ENCODE measurements at regions not wholly inside any gene's neighbourhood (a gene's known extent, or its start where the extent isn't known, plus 50 kb on each side); places are given as distances from the start of the nearest gene placed in this dataset.

DNA sequence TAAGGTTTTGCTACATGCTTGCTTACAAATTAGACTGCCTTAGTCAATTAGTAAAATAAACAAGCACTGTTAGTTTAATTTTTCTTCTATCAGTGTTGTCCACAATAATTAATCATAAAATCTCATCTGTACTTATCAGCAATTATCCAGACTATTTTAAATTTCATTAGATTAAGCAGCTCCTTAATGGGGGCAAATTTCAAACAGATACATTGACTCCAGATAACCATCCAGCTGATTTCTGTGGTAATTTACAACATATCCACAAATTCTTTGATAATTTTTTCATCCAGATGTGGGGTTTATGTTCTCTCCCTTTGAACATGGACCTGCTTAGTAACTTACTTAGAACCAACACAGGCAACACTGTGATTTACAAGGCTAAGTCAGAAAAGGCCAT is 170.4 kb upstream of the CWC22 start:
- Mint-ChIP-seq H3K27ac (ENCODE audit: low read depth, unreplicated experiment) (no peak overlapping the region), H3K4me1 (ENCODE audit: insufficient read depth, unreplicated experiment) (no peaks in the 10 kb centered on the region), H3K9me3 (ENCODE audit: unreplicated experiment) (no peaks in the 10 kb centered on the region), H3K27me3 (ENCODE audit: insufficient read depth, unreplicated experiment) (no peaks in the 10 kb centered on the region), H3K4me3 (ENCODE audit: unreplicated experiment) (no peak overlapping the region), H3K36me3 (ENCODE audit: insufficient read depth, unreplicated experiment) (no peaks in the 10 kb centered on the region)
- POLR2A ChIA-PET = no interaction called here
- CTCF ChIA-PET = no interaction called here
- no peak for DNase-seq (ENCODE audit: unreplicated experiment)
- intact Hi-C loops (cut with micrococcal nuclease) = no loop called here
- TF ChIP-seq, protein P1, sequence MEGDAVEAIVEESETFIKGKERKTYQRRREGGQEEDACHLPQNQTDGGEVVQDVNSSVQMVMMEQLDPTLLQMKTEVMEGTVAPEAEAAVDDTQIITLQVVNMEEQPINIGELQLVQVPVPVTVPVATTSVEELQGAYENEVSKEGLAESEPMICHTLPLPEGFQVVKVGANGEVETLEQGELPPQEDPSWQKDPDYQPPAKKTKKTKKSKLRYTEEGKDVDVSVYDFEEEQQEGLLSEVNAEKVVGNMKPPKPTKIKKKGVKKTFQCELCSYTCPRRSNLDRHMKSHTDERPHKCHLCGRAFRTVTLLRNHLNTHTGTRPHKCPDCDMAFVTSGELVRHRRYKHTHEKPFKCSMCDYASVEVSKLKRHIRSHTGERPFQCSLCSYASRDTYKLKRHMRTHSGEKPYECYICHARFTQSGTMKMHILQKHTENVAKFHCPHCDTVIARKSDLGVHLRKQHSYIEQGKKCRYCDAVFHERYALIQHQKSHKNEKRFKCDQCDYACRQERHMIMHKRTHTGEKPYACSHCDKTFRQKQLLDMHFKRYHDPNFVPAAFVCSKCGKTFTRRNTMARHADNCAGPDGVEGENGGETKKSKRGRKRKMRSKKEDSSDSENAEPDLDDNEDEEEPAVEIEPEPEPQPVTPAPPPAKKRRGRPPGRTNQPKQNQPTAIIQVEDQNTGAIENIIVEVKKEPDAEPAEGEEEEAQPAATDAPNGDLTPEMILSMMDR (IDR thresholded peaks at IDR 0.05; ENCODE audit: unreplicated experiment) = no peak
- BruUV-seq (replicated peaks) = no TSS peak

DNA sequence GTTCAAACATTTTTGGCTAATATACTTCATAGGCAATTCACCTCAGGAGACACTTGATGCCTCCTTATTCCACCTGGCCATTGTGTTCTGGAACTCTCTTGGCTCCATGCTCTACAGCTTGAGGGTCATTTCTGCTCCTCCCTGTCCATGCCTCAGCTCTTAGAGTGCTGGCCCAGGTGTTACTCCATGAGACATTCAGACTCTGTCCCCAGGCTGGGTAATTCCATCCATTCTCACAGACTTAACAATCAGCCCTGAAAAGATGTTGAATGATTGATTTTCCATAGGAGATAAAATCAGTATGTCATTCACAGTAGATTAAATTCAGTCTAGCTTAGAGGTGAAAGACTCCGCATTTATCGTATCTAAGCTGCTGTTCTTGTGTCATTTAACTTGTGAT is 168.6 kb upstream of the CWC22 start:
- TF ChIP-seq, protein P1 (IDR thresholded peaks at IDR 0.05; ENCODE audit: unreplicated experiment) = no peak
- no peaks in the 10 kb centered on the region for H3K4me1 Mint-ChIP-seq (ENCODE audit: insufficient read depth, unreplicated experiment)
- ChIA-PET CTCF (interaction anchor here (0.9 kb wide), 1 partner anchor 66 kb away, joined by 3 read pairs; no protein-coding TSS in a partner anchor), POLR2A (no interaction called here)
- BruUV-seq (replicated peaks) = no TSS peak
- no peak overlapping the region for H3K4me3 Mint-ChIP-seq (ENCODE audit: unreplicated experiment)
- no peaks in the 10 kb centered on the region for H3K9me3 Mint-ChIP-seq (ENCODE audit: unreplicated experiment)
- intact Hi-C loops (cut with micrococcal nuclease) = no loop called here
- H3K27ac Mint-ChIP-seq (ENCODE audit: low read depth, unreplicated experiment) = no peak overlapping the region
- no peak for DNase-seq (ENCODE audit: unreplicated experiment)
- no peaks in the 10 kb centered on the region for H3K27me3 Mint-ChIP-seq (ENCODE audit: insufficient read depth, unreplicated experiment)
- H3K36me3 Mint-ChIP-seq (ENCODE audit: insufficient read depth, unreplicated experiment) = no peaks in the 10 kb centered on the region

DNA sequence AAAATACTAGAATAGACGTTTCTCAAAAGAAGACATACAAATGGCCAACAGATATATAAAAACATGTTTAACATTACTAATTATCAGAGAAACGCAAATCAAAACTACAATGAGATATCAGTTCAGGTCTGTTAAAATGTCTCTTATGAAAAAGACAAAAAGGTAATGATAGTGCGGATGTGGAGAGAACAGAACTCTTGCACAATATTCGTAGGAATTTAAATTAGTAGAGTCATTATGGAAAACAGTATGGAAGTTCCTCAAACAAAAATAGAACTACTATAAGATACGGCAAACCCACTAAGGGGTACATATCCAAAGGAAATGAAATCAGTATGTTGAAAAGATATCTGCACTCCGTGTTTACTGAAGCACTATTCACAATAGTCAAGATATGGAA is 167.5 kb upstream of the CWC22 start:
- Mint-ChIP-seq H3K9me3 (ENCODE audit: unreplicated experiment) (peaks cover 8% of the 10 kb centered on the region), H3K36me3 (ENCODE audit: insufficient read depth, unreplicated experiment) (peaks cover 6% of the 10 kb centered on the region), H3K27ac (ENCODE audit: low read depth, unreplicated experiment) (no peak overlapping the region), H3K4me3 (ENCODE audit: unreplicated experiment) (no peak overlapping the region), H3K4me1 (ENCODE audit: insufficient read depth, unreplicated experiment) (no peaks in the 10 kb centered on the region), H3K27me3 (ENCODE audit: insufficient read depth, unreplicated experiment) (no peaks in the 10 kb centered on the region)
- ChIA-PET POLR2A (no interaction called here), CTCF (no interaction called here)
- intact Hi-C loops (cut with micrococcal nuclease) = no loop called here
- BruUV-seq (replicated peaks) = no TSS peak
- DNase-seq (ENCODE audit: unreplicated experiment) = no peak
- TF ChIP-seq, protein P1 (IDR thresholded peaks at IDR 0.05; ENCODE audit: unreplicated experiment) = no peak

- H3K36me3 Mint-ChIP-seq (ENCODE audit: insufficient read depth, unreplicated experiment) = peaks cover 6% of the 10 kb centered on the region
- no peaks in the 10 kb centered on the region for H3K27me3 Mint-ChIP-seq (ENCODE audit: insufficient read depth, unreplicated experiment)
- DNase-seq (ENCODE audit: unreplicated experiment) = no peak
- peaks cover 22% of the 10 kb centered on the region for H3K9me3 Mint-ChIP-seq (ENCODE audit: unreplicated experiment)
- TF ChIP-seq, protein P1 (IDR thresholded peaks at IDR 0.05; ENCODE audit: unreplicated experiment) = no peak
- intact Hi-C loops (cut with micrococcal nuclease) = no loop called here
- H3K27ac Mint-ChIP-seq (ENCODE audit: low read depth, unreplicated experiment) = no peak overlapping the region
- ChIA-PET POLR2A (no interaction called here), CTCF (no interaction called here)
- no peak overlapping the region for H3K4me3 Mint-ChIP-seq (ENCODE audit: unreplicated experiment)
- no TSS peak for BruUV-seq (replicated peaks)
- H3K4me1 Mint-ChIP-seq (ENCODE audit: insufficient read depth, unreplicated experiment) = no peaks in the 10 kb centered on the region
Measured at GRCh38 chr2:180169474-180169873, 162.4 kb upstream of the CWC22 start.
